Neuronal stem cell (in vitro differentiated cells): ENCODE measurements at regions not wholly inside any gene's neighbourhood (a gene's known extent, or its start where the extent isn't known, plus 50 kb on each side); places are given as distances from the start of the nearest gene placed in this dataset.
A peak's percentile ranks its signal among the peaks of the same experiment; 100 is the strongest.

Source experiments
- DNase-seq: peaks from one replicate; pipeline ENCODE4 v3.0.0-alpha.2; 2013; ENCODE audit warnings: low spot score
- H2AFZ ChIP-seq: one replicate; pipeline ENCODE4 v1.6.1; 2013; ENCODE audit warnings: mild to moderate bottlenecking, low read length, inconsistent platforms
- H2AK5ac ChIP-seq: 2 replicates; pipeline ENCODE4 v1.6.1; 2013; ENCODE audit warnings: low read depth, mild to moderate bottlenecking, inconsistent platforms, low read length, moderate library complexity, mixed read lengths
- H2BK120ac ChIP-seq: 2 replicates; pipeline ENCODE4 v1.6.1; 2013; ENCODE audit warnings: low read depth, mild to moderate bottlenecking, inconsistent platforms, low read length, moderate library complexity, mixed read lengths
- H2BK12ac ChIP-seq: one replicate; pipeline ENCODE4 v1.6.1; 2013; ENCODE audit warnings: low read length, inconsistent platforms
- H2BK15ac ChIP-seq: 2 replicates; pipeline ENCODE4 v1.6.1; 2013; ENCODE audit warnings: mild to moderate bottlenecking, low read length, inconsistent platforms, mixed read lengths
- H2BK5ac ChIP-seq: one replicate; pipeline ENCODE4 v1.6.1; 2013; ENCODE audit warnings: inconsistent platforms, mild to moderate bottlenecking, low read length, moderate library complexity
- H3K14ac ChIP-seq: one replicate; pipeline ENCODE4 v1.6.1; 2013; ENCODE audit warnings: low read length, inconsistent platforms
- H3K18ac ChIP-seq: 2 replicates; pipeline ENCODE4 v1.6.1; 2013; ENCODE audit warnings: low read length, inconsistent platforms
- H3K23ac ChIP-seq: 2 replicates; pipeline ENCODE4 v1.6.1; 2013; ENCODE audit warnings: low read depth, mild to moderate bottlenecking, mixed read lengths, low read length, inconsistent platforms; ENCODE audit not compliant: poor library complexity
- H3K27ac ChIP-seq: replicated peaks from 3 replicates; pipeline ENCODE4 v1.5.1; 2013; ENCODE audit warnings: low read length, inconsistent platforms
- H3K27me3 ChIP-seq, 3 experiments: 2 replicates each; pipeline ENCODE4 v1.6.1; 2013; ENCODE audit warnings: low read length in 3 of 3, mild to moderate bottlenecking in 2 of 3, inconsistent platforms in 1 of 3, low read depth in 1 of 3, mixed read lengths in 1 of 3, moderate library complexity in 1 of 3; ENCODE audit not compliant: control insufficient read depth in 3 of 3, insufficient read depth in 3 of 3
- H3K36me3 ChIP-seq, 2 donors: replicated peaks in 1 of 2; 2 replicates each; pipeline ENCODE4 v1.6.1; 2013; ENCODE audit warnings: low read length in 2 of 2; ENCODE audit not compliant: control insufficient read depth in 2 of 2, insufficient read depth in 2 of 2
- H3K4ac ChIP-seq: 2 replicates; pipeline ENCODE4 v1.6.1; 2013; ENCODE audit warnings: inconsistent platforms, mild to moderate bottlenecking, low read length, moderate library complexity
- H3K4me1 ChIP-seq, 2 donors: 1 replicate in 1 of 2; 2 replicates in 1 of 2; pipeline ENCODE4 v1.6.1; 2013; ENCODE audit warnings: low read length in 2 of 2, low read depth in 1 of 2; ENCODE audit not compliant: control insufficient read depth in 2 of 2, insufficient read depth in 1 of 2
- H3K4me2 ChIP-seq: one replicate; pipeline ENCODE4 v1.6.1; 2013; ENCODE audit warnings: mild to moderate bottlenecking, low read length, inconsistent platforms; ENCODE audit not compliant: insufficient read depth, poor library complexity, severe bottlenecking
- H3K4me3 ChIP-seq, 2 donors: 2 replicates each; pipeline ENCODE4 v1.5.1; 2013; ENCODE audit warnings: low read length in 2 of 2, mild to moderate bottlenecking in 2 of 2, inconsistent platforms in 1 of 2, moderate library complexity in 1 of 2
- H3K79me1 ChIP-seq: one replicate; pipeline ENCODE4 v1.6.1; 2013; ENCODE audit warnings: low read depth, mild to moderate bottlenecking, inconsistent platforms, low read length, moderate library complexity
- H3K9ac ChIP-seq: one replicate; pipeline ENCODE4 v1.6.1; 2013; ENCODE audit warnings: mild to moderate bottlenecking, low read depth, low read length, inconsistent platforms; ENCODE audit not compliant: poor library complexity
- H3K9me3 ChIP-seq, 2 donors: replicated peaks in 1 of 2; 2 replicates each; pipeline versions ENCODE3 to v1.6.1; 2013; ENCODE audit warnings: low read length in 2 of 2, mild to moderate bottlenecking in 2 of 2, inconsistent platforms in 1 of 2, low read depth in 1 of 2, mixed read lengths in 1 of 2, moderate library complexity in 1 of 2; ENCODE audit not compliant: control insufficient read depth in 2 of 2, insufficient read depth in 1 of 2
- H4K8ac ChIP-seq: one replicate; pipeline ENCODE4 v1.6.1; 2013; ENCODE audit warnings: low read depth, mild to moderate bottlenecking, inconsistent platforms, low read length, moderate library complexity
- H4K91ac ChIP-seq: one replicate; pipeline ENCODE4 v1.6.1; 2013; ENCODE audit warnings: low read length, low read depth, mild to moderate bottlenecking, inconsistent platforms; ENCODE audit not compliant: poor library complexity
- WGBS, 2 donors: extraction: QIAGEN DNeasy Blood & Tissue Kit; methylation state at CpG; one replicate each; pipeline ENCODE4 v1.1.7; 2013; ENCODE audit warnings: missing lambda C conversion rate in 2 of 2, mixed read lengths in 1 of 2; ENCODE audit not compliant: insufficient read length in 2 of 2, insufficient replicate concordance in 1 of 2; ENCODE audit errors: extremely low coverage in 2 of 2; 5-methylcytosine and 5-hydroxymethylcytosine counted together

- H4K8ac ChIP-seq, result no peak overlapping the region
- H4K91ac ChIP-seq, result no peak overlapping the region
- no peak overlapping the region for H2AFZ ChIP-seq
- H3K18ac ChIP-seq, result no peak overlapping the region
- H2AK5ac ChIP-seq, result no peak overlapping the region
- H3K23ac ChIP-seq, result no peak overlapping the region
- H3K27me3 ChIP-seq, result no peaks in the 10 kb centered on the region
- no peak overlapping the region for H2BK15ac ChIP-seq
- no peak overlapping the region for H2BK120ac ChIP-seq
- no peak overlapping the region for H2BK12ac ChIP-seq
- no peak overlapping the region for H3K9ac ChIP-seq
- no peaks in the 10 kb centered on the region for H3K36me3 ChIP-seq
- H3K4ac ChIP-seq, result no peak overlapping the region
- H2BK5ac ChIP-seq, result no peak overlapping the region
- DNase-seq, result no peak
- H3K79me1 ChIP-seq, result no peaks in the 10 kb centered on the region
- H3K27ac ChIP-seq, result no peak overlapping the region
- no CpG with 5 or more reads among the region's 12 CpGs for WGBS, 2 donors
- H3K4me1 ChIP-seq, result peaks cover 11 to 20% of the 10 kb centered on the region in 2 donors
- H3K14ac ChIP-seq, result no peak overlapping the region
- H3K4me2 ChIP-seq, result no peak overlapping the region
- no peak overlapping the region for H3K4me3 ChIP-seq
- no peaks in the 10 kb centered on the region for H3K9me3 ChIP-seq
These were observed 167.0 kb upstream of the KLF6 start for GRCh38 chr10:3951993-3952392.

- H3K4ac ChIP-seq, result no peak overlapping the region
- WGBS, 2 donors, result no CpG with 5 or more reads among the region's 12 CpGs
- DNase-seq, result no peak
- no peak overlapping the region for H3K27ac ChIP-seq
- H3K79me1 ChIP-seq, result no peaks in the 10 kb centered on the region
- H3K36me3 ChIP-seq, result no peaks in the 10 kb centered on the region
- H2AK5ac ChIP-seq, result peak overlapping the region; percentile 90
- H3K4me1 ChIP-seq, result peaks cover 6 to 18% of the 10 kb centered on the region in 2 donors
- H3K14ac ChIP-seq, result peak overlapping the region; percentile 89
- no peak overlapping the region for H2BK120ac ChIP-seq
- H2AFZ ChIP-seq, result no peak overlapping the region
- H3K23ac ChIP-seq, result peak overlapping the region; percentile 80
- no peaks in the 10 kb centered on the region for H3K27me3 ChIP-seq
- H2BK5ac ChIP-seq, result no peak overlapping the region
- H2BK12ac ChIP-seq, result peak overlapping the region; percentile 58
- H4K91ac ChIP-seq, result no peak overlapping the region
- H3K18ac ChIP-seq, result peak overlapping the region; percentile 83
- H3K9ac ChIP-seq, result no peak overlapping the region
- no peak overlapping the region for H3K4me3 ChIP-seq
- peak overlapping the region; percentile 75 for H2BK15ac ChIP-seq
- H3K9me3 ChIP-seq, result no peaks in the 10 kb centered on the region
- no peak overlapping the region for H4K8ac ChIP-seq
- no peak overlapping the region for H3K4me2 ChIP-seq
These were observed 165.8 kb upstream of the KLF6 start for GRCh38 chr10:3950676-3951275.

GRCh38 chr10:3949711-3950110 lies 164.7 kb upstream of the KLF6 start:
- no peak overlapping the region for H3K4me3 ChIP-seq
- no peak overlapping the region for H4K91ac ChIP-seq
- no peaks in the 10 kb centered on the region for H3K36me3 ChIP-seq
- peaks cover 4 to 11% of the 10 kb centered on the region in 2 donors for H3K4me1 ChIP-seq
- H3K9ac ChIP-seq, result no peak overlapping the region
- H3K79me1 ChIP-seq, result no peaks in the 10 kb centered on the region
- no peak overlapping the region for H3K27ac ChIP-seq
- DNase-seq, result no peak
- H2BK15ac ChIP-seq, result no peak overlapping the region
- H3K9me3 ChIP-seq, result no peaks in the 10 kb centered on the region
- H2AK5ac ChIP-seq, result no peak overlapping the region
- H4K8ac ChIP-seq, result no peak overlapping the region
- H2BK5ac ChIP-seq, result no peak overlapping the region
- no peak overlapping the region for H3K4me2 ChIP-seq
- H3K18ac ChIP-seq, result no peak overlapping the region
- WGBS, 2 donors, result no CpG with 5 or more reads among the region's 10 CpGs
- H2BK12ac ChIP-seq, result no peak overlapping the region
- no peak overlapping the region for H2BK120ac ChIP-seq
- no peaks in the 10 kb centered on the region for H3K27me3 ChIP-seq
- peak overlapping the region; percentile 81 for H2AFZ ChIP-seq
- H3K23ac ChIP-seq, result no peak overlapping the region
- H3K14ac ChIP-seq, result no peak overlapping the region
- H3K4ac ChIP-seq, result no peak overlapping the region

GRCh38 chr10:3948843-3949242 lies 163.8 kb upstream of the KLF6 start:
- Histone ChIP-seq H4K91ac (no peak overlapping the region), H3K9ac (no peak overlapping the region), H3K23ac (no peak overlapping the region), H3K14ac (no peak overlapping the region), H3K9me3 (peaks cover 0 to 2% of the 10 kb centered on the region in 2 donors), H2BK120ac (no peak overlapping the region), H3K27ac (no peak overlapping the region), H2AFZ (no peak overlapping the region), H3K36me3 (no peaks in the 10 kb centered on the region), H3K4me3 (no peak overlapping the region), H3K27me3 (no peaks in the 10 kb centered on the region), H3K79me1 (no peaks in the 10 kb centered on the region), H2BK15ac (no peak overlapping the region), H3K18ac (no peak overlapping the region), H3K4me1 (peaks cover 4 to 8% of the 10 kb centered on the region in 2 donors), H2BK5ac (no peak overlapping the region), H2BK12ac (no peak overlapping the region), H3K4ac (no peak overlapping the region), H4K8ac (no peak overlapping the region), H2AK5ac (no peak overlapping the region), H3K4me2 (no peak overlapping the region)
- WGBS, 2 donors, result no CpG with 5 or more reads among the region's 9 CpGs
- DNase-seq, result no peak
